HCT116 (cell line): ENCODE measurements at regions not wholly inside any gene's neighbourhood (a gene's known extent, or its start where the extent isn't known, plus 50 kb on each side); places are given as distances from the start of the nearest gene placed in this dataset.

Source experiments
- ATAC-seq: fragments of 200-7000 bp; cut with Tn5 transposase; 2 replicates; pipeline ENCODE4 v1.9.1; 2020; ENCODE audit warnings: mild to moderate bottlenecking, moderate library complexity
- BruUV-seq: library from RNA; stranded (reverse); fragments of 400-500 nt; replicated peaks from 2 replicates; lab custom pipeline; 2021; lab: Mats Ljungman, UMichigan
- CTCF ChIA-PET: fragments of 300-600 bp; sonication (Branson Sonifier 250); formaldehyde crosslinking; loops from one replicate; lab custom pipeline; 2021; ENCODE audit warnings: antibody characterized with exemption; lab: Charles Lee
- POLR2A ChIA-PET: fragments of 300-600, 350-600 bp; sonication (Branson Sonifier 250); formaldehyde crosslinking; loops from one replicate; lab custom pipeline; 2021; ENCODE audit warnings: antibody characterized with exemption; lab: Charles Lee
- RAD21 ChIA-PET, 2 experiments: fragments of 300-600 bp; sonication (Branson Sonifier 250); formaldehyde crosslinking; loops; one replicate each; lab custom pipeline; 2023; ENCODE audit warnings: low total read pairs in 2 of 2; ENCODE audit not compliant: uncharacterized antibody in 2 of 2, unreplicated experiment in 2 of 2, low non-redundant PET in 1 of 2; lab: Charles Lee
- DNase-seq: peaks from one replicate; pipeline ENCODE4 v3.0.0-alpha.2; 2010; ENCODE audit warnings: low read depth, low spot score
- H2AFZ ChIP-seq: fragments of 200-600 bp; shearing (Covaris generic), sonication (generic); 2 replicates; pipeline ENCODE4 v1.6.1; 2017; ENCODE audit warnings: low read depth, mixed run types, mixed read lengths, antibody characterized with exemption, low read length; ENCODE audit not compliant: poor library complexity, severe bottlenecking
- H3K27ac ChIP-seq: 2 replicates; pipeline ENCODE4 v1.5.1; 2012; ENCODE audit warnings: low read depth, low read length
- H3K27me3 ChIP-seq: fragments of 200-600 bp; sonication (generic); 2 replicates; pipeline ENCODE4 v1.6.1; 2016; ENCODE audit warnings: mixed run types, low read length, mixed read lengths; ENCODE audit not compliant: insufficient read depth
- H3K36me3 ChIP-seq, 2 experiments: fragments of 200-500 bp in 1 of 2; fragments of 200-600 bp in 1 of 2; sonication (Bioruptor generic) in 1 of 2; sonication (generic) in 1 of 2; 2 replicates each; pipeline versions ENCODE4 v1.5.1 to v1.6.1; 2014 to 2016; ENCODE audit warnings: low read length in 2 of 2, inconsistent platforms in 1 of 2, mixed read lengths in 1 of 2, mixed run types in 1 of 2; ENCODE audit not compliant: insufficient read depth in 2 of 2, control insufficient read depth in 1 of 2
- H3K4me1 ChIP-seq, 2 experiments: fragments of 200-600 bp in 1 of 2; sonication (generic) in 1 of 2; 2 replicates each; pipeline versions ENCODE4 v1.5.1 to v1.6.1; 2012 to 2017; ENCODE audit warnings: low read length in 2 of 2, inconsistent platforms in 1 of 2, mild to moderate bottlenecking in 1 of 2, mixed read lengths in 1 of 2, mixed run types in 1 of 2, moderate library complexity in 1 of 2; ENCODE audit not compliant: insufficient read depth in 2 of 2, control insufficient read depth in 1 of 2
- H3K4me2 ChIP-seq: fragments of 200-600 bp; sonication (generic); 2 replicates; pipeline ENCODE4 v1.6.1; 2017; ENCODE audit warnings: mixed run types, low read length, mixed read lengths
- H3K4me3 ChIP-seq, 2 experiments: fragments of 200-600 bp in 1 of 2; sonication (generic) in 1 of 2; replicated peaks in 1 of 2; 2 replicates each; pipeline ENCODE4 v1.5.1; 2011 to 2016; ENCODE audit warnings: low read length in 2 of 2, control low read depth in 1 of 2, low read depth in 1 of 2, mild to moderate bottlenecking in 1 of 2, mixed read lengths in 1 of 2, mixed run types in 1 of 2
- H3K79me2 ChIP-seq: fragments of 200-600 bp; sonication (generic); 2 replicates; pipeline ENCODE4 v1.6.1; 2017; ENCODE audit warnings: mild to moderate bottlenecking, mixed run types, low read length, moderate library complexity, mixed read lengths; ENCODE audit not compliant: insufficient read depth
- H3K9ac ChIP-seq: fragments of 200-600 bp; sonication (generic); 2 replicates; pipeline ENCODE4 v1.6.1; 2016; ENCODE audit warnings: low read length, mixed read lengths
- H3K9me2 ChIP-seq: fragments of 200-600 bp; sonication (generic), shearing (Covaris generic); 2 replicates; pipeline ENCODE4 v1.6.1; 2017; ENCODE audit warnings: mixed run types, mild to moderate bottlenecking, moderate library complexity; ENCODE audit not compliant: insufficient read depth
- H3K9me3 ChIP-seq, 2 experiments: fragments of 200-500 bp in 1 of 2; fragments of 200-600 bp in 1 of 2; sonication (Bioruptor generic) in 1 of 2; sonication (generic) in 1 of 2; 2 replicates each; pipeline ENCODE4 v1.6.1; 2014 to 2017; ENCODE audit warnings: low read length in 2 of 2, mixed read lengths in 2 of 2, inconsistent platforms in 1 of 2, low read depth in 1 of 2, mild to moderate bottlenecking in 1 of 2, mixed run types in 1 of 2, moderate library complexity in 1 of 2; ENCODE audit not compliant: control insufficient read depth in 1 of 2, insufficient read depth in 1 of 2
- H4K20me1 ChIP-seq: fragments of 200-600 bp; sonication (generic), shearing (Covaris generic); 2 replicates; pipeline ENCODE4 v1.6.1; 2017; ENCODE audit warnings: mixed run types, mild to moderate bottlenecking, moderate library complexity; ENCODE audit not compliant: insufficient read depth
- CBX3 ChIP-seq: IDR thresholded peaks from 2 replicates; pipeline ENCODE4 v1.6.1; 2012; ENCODE audit warnings: low read depth
- EGR1 ChIP-seq: IDR thresholded peaks from 2 replicates; pipeline ENCODE4 v1.6.1; 2012; ENCODE audit warnings: low read depth
- ELF1 ChIP-seq: IDR thresholded peaks from 2 replicates; pipeline ENCODE4 v1.6.1; 2012; ENCODE audit warnings: low read depth, borderline replicate concordance
- EZH2 ChIP-seq: fragments of 200-600 bp; sonication (generic); IDR thresholded peaks from 2 replicates; pipeline ENCODE4 v1.6.1; 2017; ENCODE audit warnings: antibody characterized with exemption, mixed run types
- EZH2phosphoT487 ChIP-seq: fragments of 200-600 bp; IDR thresholded peaks from 2 replicates; pipeline ENCODE4 v1.6.1; 2018; ENCODE audit warnings: antibody characterized with exemption, borderline replicate concordance
- FOSL1 ChIP-seq: IDR thresholded peaks from 2 replicates; pipeline ENCODE4 v1.6.1; 2012; ENCODE audit warnings: low read depth
- POLR2A ChIP-seq: IDR thresholded peaks from 2 replicates; pipeline ENCODE4 v1.7.0; 2011; ENCODE audit warnings: borderline replicate concordance; ENCODE audit not compliant: insufficient read depth, insufficient read length; ENCODE audit errors: extremely low read depth
- SP1 ChIP-seq: IDR thresholded peaks from 2 replicates; pipeline ENCODE4 v1.6.1; 2012; ENCODE audit warnings: low read depth
- SRF ChIP-seq: IDR thresholded peaks from 2 replicates; pipeline ENCODE4 v1.6.1; 2012; ENCODE audit warnings: low read depth
- TCF7L2 ChIP-seq: IDR thresholded peaks from 2 replicates; pipeline ENCODE4 v1.7.0; 2011; ENCODE audit warnings: borderline replicate concordance, inconsistent platforms; ENCODE audit not compliant: insufficient read depth, insufficient read length; ENCODE audit errors: extremely low read depth
- YY1 ChIP-seq: IDR thresholded peaks from 2 replicates; pipeline ENCODE4 v1.6.1; 2011; ENCODE audit warnings: low read length, low read depth, moderate library complexity, mild to moderate bottlenecking; ENCODE audit not compliant: insufficient replicate concordance; ENCODE audit errors: extremely low read depth
- ZFX ChIP-seq: fragments of 450-650 bp; IDR thresholded peaks from 2 replicates; pipeline ENCODE4 v1.6.1; 2017
- ZNF274 ChIP-seq: fragments of 200-500 bp; sonication (Bioruptor generic); IDR thresholded peaks from 2 replicates; pipeline ENCODE4 v1.6.1; 2014; ENCODE audit warnings: mild to moderate bottlenecking, low read depth, low read length, inconsistent platforms
- intact Hi-C: fragments of 100-400 bp; cut with micrococcal nuclease; formaldehyde crosslinking; loops from 2 replicates; pipeline ENCODE4 v1.10.0; 2022
- TF ChIP-seq, protein P1 (sequence below): IDR thresholded peaks from 2 replicates; pipeline ENCODE4 v1.6.1; 2012
- TF ChIP-seq, protein P2 (sequence below): IDR thresholded peaks from 2 replicates; pipeline ENCODE4 v1.6.1; 2012
- TF ChIP-seq, protein P3 (sequence below), 3 experiments: fragments of 200-600 bp in 1 of 3; sonication (generic) in 1 of 3; IDR thresholded peaks in 2 of 3; conservative IDR thresholded peaks in 1 of 3; 2 replicates each; pipeline ENCODE4 v1.5.1; 2012 to 2017; ENCODE audit warnings: low read depth in 2 of 3, low read length in 2 of 3, antibody characterized with exemption in 1 of 3, borderline replicate concordance in 1 of 3, control low read depth in 1 of 3, mild to moderate bottlenecking in 1 of 3, mixed read lengths in 1 of 3, mixed run types in 1 of 3, moderate library complexity in 1 of 3; ENCODE audit not compliant: insufficient read depth in 1 of 3
- TF ChIP-seq, protein P4 (sequence below): IDR thresholded peaks from 2 replicates; pipeline ENCODE4 v1.6.1; 2012; ENCODE audit warnings: low read depth

DNA sequence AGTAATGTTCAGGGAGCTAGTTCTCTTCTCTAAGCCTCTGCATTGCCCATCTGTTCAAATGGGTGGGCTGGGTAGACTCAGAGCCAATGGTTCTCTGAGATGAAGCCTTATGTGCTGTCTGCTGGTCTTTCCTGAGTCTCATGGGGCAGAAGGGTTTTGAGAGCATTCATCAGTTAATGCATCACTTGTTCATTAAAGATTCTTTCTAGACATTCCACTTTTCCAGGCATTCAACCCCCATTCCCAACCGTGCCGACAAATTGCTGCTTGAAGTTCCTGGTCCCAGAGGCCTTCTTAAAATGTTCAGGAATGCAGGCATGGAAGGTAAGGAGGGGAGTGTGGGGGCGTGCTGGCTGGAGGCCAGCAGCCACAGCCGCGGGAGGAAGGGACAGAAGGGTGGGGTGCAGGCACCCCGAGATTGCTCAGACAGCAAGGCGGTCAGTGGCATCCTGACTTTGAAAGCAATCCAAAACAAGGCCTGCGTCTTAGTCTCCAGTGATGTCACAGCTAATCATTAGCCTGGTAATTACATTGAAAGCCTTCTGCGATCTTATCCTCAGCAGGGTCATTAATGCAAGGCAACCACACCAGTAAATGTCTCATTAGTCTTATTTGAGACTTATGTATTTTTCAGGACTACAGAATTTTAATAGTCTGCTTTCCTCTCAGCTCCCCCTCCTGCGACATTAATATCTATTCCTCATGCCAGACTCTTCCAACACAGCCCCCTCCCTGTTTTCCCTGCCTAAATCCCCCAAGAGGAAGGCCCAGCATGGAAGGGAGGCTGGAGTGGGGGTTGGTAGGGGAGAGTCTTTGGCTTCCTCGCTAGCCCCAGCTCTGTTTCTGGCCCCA is 328.8 kb downstream of the MIAT start:
- DNase-seq (no peak), ATAC-seq (no peak)
- peaks cover 78% of the 10 kb centered on the region for H3K27me3 ChIP-seq
- H3K36me3 ChIP-seq = no peaks in the 10 kb centered on the region
- RAD21 ChIA-PET = no interaction called here
- no peak for TF ChIP-seq ZNF274
- TF ChIP-seq FOSL1 = no peak
- TF ChIP-seq, protein P1, sequence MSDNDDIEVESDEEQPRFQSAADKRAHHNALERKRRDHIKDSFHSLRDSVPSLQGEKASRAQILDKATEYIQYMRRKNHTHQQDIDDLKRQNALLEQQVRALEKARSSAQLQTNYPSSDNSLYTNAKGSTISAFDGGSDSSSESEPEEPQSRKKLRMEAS = no peak
- TF ChIP-seq, protein P2, sequence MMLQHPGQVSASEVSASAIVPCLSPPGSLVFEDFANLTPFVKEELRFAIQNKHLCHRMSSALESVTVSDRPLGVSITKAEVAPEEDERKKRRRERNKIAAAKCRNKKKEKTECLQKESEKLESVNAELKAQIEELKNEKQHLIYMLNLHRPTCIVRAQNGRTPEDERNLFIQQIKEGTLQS = no peak
- no peak for TF ChIP-seq EZH2phosphoT487
- TF ChIP-seq EZH2 = no peak
- TF ChIP-seq, protein P3, sequence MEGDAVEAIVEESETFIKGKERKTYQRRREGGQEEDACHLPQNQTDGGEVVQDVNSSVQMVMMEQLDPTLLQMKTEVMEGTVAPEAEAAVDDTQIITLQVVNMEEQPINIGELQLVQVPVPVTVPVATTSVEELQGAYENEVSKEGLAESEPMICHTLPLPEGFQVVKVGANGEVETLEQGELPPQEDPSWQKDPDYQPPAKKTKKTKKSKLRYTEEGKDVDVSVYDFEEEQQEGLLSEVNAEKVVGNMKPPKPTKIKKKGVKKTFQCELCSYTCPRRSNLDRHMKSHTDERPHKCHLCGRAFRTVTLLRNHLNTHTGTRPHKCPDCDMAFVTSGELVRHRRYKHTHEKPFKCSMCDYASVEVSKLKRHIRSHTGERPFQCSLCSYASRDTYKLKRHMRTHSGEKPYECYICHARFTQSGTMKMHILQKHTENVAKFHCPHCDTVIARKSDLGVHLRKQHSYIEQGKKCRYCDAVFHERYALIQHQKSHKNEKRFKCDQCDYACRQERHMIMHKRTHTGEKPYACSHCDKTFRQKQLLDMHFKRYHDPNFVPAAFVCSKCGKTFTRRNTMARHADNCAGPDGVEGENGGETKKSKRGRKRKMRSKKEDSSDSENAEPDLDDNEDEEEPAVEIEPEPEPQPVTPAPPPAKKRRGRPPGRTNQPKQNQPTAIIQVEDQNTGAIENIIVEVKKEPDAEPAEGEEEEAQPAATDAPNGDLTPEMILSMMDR (IDR thresholded peaks at IDR 0.05 in 2 of 3, conservative IDR thresholded peaks at IDR 0.05 in 1 of 3; ENCODE audit: borderline replicate concordance in 1 of 3, insufficient read depth in 1 of 3, low read depth in 2 of 3, low read length in 2 of 3) = no peak
- no peak for TF ChIP-seq EGR1
- no peak for TF ChIP-seq TCF7L2
- TF ChIP-seq, protein P4, sequence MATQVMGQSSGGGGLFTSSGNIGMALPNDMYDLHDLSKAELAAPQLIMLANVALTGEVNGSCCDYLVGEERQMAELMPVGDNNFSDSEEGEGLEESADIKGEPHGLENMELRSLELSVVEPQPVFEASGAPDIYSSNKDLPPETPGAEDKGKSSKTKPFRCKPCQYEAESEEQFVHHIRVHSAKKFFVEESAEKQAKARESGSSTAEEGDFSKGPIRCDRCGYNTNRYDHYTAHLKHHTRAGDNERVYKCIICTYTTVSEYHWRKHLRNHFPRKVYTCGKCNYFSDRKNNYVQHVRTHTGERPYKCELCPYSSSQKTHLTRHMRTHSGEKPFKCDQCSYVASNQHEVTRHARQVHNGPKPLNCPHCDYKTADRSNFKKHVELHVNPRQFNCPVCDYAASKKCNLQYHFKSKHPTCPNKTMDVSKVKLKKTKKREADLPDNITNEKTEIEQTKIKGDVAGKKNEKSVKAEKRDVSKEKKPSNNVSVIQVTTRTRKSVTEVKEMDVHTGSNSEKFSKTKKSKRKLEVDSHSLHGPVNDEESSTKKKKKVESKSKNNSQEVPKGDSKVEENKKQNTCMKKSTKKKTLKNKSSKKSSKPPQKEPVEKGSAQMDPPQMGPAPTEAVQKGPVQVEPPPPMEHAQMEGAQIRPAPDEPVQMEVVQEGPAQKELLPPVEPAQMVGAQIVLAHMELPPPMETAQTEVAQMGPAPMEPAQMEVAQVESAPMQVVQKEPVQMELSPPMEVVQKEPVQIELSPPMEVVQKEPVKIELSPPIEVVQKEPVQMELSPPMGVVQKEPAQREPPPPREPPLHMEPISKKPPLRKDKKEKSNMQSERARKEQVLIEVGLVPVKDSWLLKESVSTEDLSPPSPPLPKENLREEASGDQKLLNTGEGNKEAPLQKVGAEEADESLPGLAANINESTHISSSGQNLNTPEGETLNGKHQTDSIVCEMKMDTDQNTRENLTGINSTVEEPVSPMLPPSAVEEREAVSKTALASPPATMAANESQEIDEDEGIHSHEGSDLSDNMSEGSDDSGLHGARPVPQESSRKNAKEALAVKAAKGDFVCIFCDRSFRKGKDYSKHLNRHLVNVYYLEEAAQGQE = no peak
- TF ChIP-seq CBX3 = no peak
- TF ChIP-seq YY1 = no peak
- TF ChIP-seq SP1 = no peak
- TF ChIP-seq ELF1 = no peak
- TF ChIP-seq SRF = no peak
- TF ChIP-seq POLR2A = no peak
- TF ChIP-seq ZFX = no peak
- TF ChIP-seq, all 23 proteins: peak for 0
- Histone ChIP-seq H3K9me2 (no peaks in the 10 kb centered on the region), H2AFZ (no peak overlapping the region), H3K4me3 (no peak overlapping the region), H3K9ac (no peak overlapping the region), H3K79me2 (no peaks in the 10 kb centered on the region), H3K4me2 (no peak overlapping the region), H4K20me1 (no peaks in the 10 kb centered on the region), H3K4me1 (no peaks in the 10 kb centered on the region), H3K9me3 (no peaks in the 10 kb centered on the region), H3K27ac (no peak overlapping the region)
- intact Hi-C loops = no loop called here
- POLR2A ChIA-PET = no interaction called here
- BruUV-seq = no TSS peak
- CTCF ChIA-PET = no interaction called here
